ENCODE measurements at regions not wholly inside any gene's neighbourhood (a gene's known extent, or its start where the extent isn't known, plus 50 kb on each side); places are given as distances from the start of the nearest gene placed in this dataset.
"Not testable (repeated sequence)": the region's sequence is repeated elsewhere in the genome, so short reads cannot be mapped to it uniquely, and the experiment has no call there.

DNA sequence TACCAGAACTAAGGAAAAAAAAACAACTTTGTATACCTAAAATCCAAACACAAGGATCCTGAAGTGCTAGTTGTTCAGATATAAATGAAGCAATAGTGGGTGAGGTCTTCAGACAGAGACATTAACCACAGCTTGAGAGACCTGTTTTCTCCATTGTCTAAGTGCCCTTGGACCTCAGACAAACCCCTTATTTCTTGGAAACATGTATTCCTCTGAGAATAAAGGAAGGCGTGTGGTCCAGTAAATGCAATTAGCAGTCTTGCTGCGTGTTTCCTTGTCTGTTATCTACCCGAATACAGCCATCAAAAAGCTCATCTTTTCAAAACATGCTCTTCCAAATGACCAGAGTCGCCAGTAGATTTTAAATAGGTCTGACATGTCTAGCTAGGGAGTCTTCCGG lies 291.1 kb upstream of the NFIA start:
- Histone ChIP-seq H3K27ac (ENCODE audit: extremely low read depth, low read depth, low read length) (no peak overlapping the region), H3K36me3 (ENCODE audit: control insufficient read depth in 2 of 2, insufficient read depth in 1 of 2, low read length in 2 of 2) (no peaks in the 10 kb centered on the region), H3K9me3 (ENCODE audit: control insufficient read depth, insufficient read depth, low read depth, low read length) (no peaks in the 10 kb centered on the region), H3K4me1 (ENCODE audit: control insufficient read depth, insufficient read depth, low read length) (no peaks in the 10 kb centered on the region), H3K4me3 (ENCODE audit: low read depth, low read length) (no peak overlapping the region)
- CTCF ChIA-PET = no interaction called here
- TF ChIP-seq KLF8 (tag by site-specific recombination; IDR thresholded peaks at IDR 0.05) = no peak
- no peak for TF ChIP-seq ZFHX2 (tag by site-specific recombination; conservative IDR thresholded peaks at IDR 0.05)
- TF ChIP-seq ZNF660 (tag by site-specific recombination; IDR thresholded peaks at IDR 0.05) = no peak
- no peak for TF ChIP-seq YY1 (tag by site-specific recombination; IDR thresholded peaks at IDR 0.05)
- TF ChIP-seq ZNF585B (tag by site-specific recombination; IDR thresholded peaks at IDR 0.05) = no peak
- TF ChIP-seq ZBTB17 (tag by site-specific recombination; IDR thresholded peaks at IDR 0.05) = no peak
- TF ChIP-seq ZNF510 (tag by site-specific recombination; IDR thresholded peaks at IDR 0.05; ENCODE audit: insufficient replicate concordance) = no peak
- TF ChIP-seq ZNF132 (tag by site-specific recombination; IDR thresholded peaks at IDR 0.05; ENCODE audit: borderline replicate concordance) = no peak
- TF ChIP-seq ZNF629 (tag by site-specific recombination; IDR thresholded peaks at IDR 0.05) = no peak
- TF ChIP-seq, protein P1, sequence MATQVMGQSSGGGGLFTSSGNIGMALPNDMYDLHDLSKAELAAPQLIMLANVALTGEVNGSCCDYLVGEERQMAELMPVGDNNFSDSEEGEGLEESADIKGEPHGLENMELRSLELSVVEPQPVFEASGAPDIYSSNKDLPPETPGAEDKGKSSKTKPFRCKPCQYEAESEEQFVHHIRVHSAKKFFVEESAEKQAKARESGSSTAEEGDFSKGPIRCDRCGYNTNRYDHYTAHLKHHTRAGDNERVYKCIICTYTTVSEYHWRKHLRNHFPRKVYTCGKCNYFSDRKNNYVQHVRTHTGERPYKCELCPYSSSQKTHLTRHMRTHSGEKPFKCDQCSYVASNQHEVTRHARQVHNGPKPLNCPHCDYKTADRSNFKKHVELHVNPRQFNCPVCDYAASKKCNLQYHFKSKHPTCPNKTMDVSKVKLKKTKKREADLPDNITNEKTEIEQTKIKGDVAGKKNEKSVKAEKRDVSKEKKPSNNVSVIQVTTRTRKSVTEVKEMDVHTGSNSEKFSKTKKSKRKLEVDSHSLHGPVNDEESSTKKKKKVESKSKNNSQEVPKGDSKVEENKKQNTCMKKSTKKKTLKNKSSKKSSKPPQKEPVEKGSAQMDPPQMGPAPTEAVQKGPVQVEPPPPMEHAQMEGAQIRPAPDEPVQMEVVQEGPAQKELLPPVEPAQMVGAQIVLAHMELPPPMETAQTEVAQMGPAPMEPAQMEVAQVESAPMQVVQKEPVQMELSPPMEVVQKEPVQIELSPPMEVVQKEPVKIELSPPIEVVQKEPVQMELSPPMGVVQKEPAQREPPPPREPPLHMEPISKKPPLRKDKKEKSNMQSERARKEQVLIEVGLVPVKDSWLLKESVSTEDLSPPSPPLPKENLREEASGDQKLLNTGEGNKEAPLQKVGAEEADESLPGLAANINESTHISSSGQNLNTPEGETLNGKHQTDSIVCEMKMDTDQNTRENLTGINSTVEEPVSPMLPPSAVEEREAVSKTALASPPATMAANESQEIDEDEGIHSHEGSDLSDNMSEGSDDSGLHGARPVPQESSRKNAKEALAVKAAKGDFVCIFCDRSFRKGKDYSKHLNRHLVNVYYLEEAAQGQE (tag by site-specific recombination; IDR thresholded peaks at IDR 0.05) = no peak
- TF ChIP-seq ZNF658 (tag by site-specific recombination; IDR thresholded peaks at IDR 0.05) = no peak
- TF ChIP-seq ZNF112 (tag by site-specific recombination; IDR thresholded peaks at IDR 0.05) = no peak
- TF ChIP-seq, protein P2, sequence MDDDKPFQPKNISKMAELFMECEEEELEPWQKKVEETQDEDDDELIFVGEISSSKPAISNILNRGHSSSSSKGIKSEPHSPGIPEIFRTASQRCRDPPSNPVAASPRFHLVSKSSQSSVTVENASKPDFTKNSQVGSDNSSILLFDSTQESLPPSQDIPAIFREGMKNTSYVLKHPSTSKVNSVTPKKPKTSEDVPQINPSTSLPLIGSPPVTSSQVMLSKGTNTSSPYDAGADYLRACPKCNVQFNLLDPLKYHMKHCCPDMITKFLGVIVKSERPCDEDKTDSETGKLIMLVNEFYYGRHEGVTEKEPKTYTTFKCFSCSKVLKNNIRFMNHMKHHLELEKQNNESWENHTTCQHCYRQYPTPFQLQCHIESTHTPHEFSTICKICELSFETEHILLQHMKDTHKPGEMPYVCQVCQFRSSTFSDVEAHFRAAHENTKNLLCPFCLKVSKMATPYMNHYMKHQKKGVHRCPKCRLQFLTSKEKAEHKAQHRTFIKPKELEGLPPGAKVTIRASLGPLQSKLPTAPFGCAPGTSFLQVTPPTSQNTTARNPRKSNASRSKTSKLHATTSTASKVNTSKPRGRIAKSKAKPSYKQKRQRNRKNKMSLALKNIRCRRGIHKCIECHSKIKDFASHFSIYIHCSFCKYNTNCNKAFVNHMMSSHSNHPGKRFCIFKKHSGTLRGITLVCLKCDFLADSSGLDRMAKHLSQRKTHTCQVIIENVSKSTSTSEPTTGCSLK (tag by site-specific recombination; IDR thresholded peaks at IDR 0.05) = no peak
- no peak for TF ChIP-seq ZBTB1 (tag by site-specific recombination; IDR thresholded peaks at IDR 0.05)
- no peak for TF ChIP-seq ZNF792 (tag by site-specific recombination; IDR thresholded peaks at IDR 0.05)
- TF ChIP-seq GFI1B (tag by site-specific recombination; IDR thresholded peaks at IDR 0.05) = no peak
- TF ChIP-seq, protein P3, sequence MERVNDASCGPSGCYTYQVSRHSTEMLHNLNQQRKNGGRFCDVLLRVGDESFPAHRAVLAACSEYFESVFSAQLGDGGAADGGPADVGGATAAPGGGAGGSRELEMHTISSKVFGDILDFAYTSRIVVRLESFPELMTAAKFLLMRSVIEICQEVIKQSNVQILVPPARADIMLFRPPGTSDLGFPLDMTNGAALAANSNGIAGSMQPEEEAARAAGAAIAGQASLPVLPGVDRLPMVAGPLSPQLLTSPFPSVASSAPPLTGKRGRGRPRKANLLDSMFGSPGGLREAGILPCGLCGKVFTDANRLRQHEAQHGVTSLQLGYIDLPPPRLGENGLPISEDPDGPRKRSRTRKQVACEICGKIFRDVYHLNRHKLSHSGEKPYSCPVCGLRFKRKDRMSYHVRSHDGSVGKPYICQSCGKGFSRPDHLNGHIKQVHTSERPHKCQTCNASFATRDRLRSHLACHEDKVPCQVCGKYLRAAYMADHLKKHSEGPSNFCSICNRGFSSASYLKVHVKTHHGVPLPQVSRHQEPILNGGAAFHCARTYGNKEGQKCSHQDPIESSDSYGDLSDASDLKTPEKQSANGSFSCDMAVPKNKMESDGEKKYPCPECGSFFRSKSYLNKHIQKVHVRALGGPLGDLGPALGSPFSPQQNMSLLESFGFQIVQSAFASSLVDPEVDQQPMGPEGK (tag by site-specific recombination; IDR thresholded peaks at IDR 0.05) = no peak
- no peak for TF ChIP-seq ZNF501 (tag by site-specific recombination; IDR thresholded peaks at IDR 0.05)
- POLR2A ChIA-PET = no interaction called here

DNA sequence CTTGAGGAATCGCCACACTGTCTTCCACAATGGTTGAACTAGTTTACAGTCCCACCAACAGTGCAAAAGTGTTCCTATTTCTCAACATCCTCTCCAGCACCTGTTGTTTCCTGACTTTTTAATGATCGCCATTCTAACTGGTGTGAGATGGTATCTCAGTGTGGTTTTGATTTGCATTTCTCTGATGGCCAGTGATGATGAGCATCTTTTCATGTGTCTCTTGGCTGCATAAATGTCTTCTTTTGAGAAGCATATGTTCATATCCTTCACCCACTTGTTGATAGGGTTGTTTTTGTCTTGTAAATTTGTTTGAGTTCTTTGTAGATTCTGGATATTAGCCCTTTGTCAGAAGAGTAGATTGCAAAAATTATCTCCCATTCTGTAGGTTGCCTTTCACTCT lies 309.3 kb upstream of the NFIA start:
- TF ChIP-seq SCRT1 (tag by site-specific recombination; IDR thresholded peaks at IDR 0.05; ENCODE audit: borderline replicate concordance) = peak; percentile 68; the same call in 1 of the 2 replicates
- TF ChIP-seq SCRT2 (tag by site-specific recombination; IDR thresholded peaks at IDR 0.05) = peak; percentile 83
- H3K4me3 ChIP-seq (ENCODE audit: low read depth, low read length); H3K27ac ChIP-seq (ENCODE audit: extremely low read depth, low read depth, low read length); H3K4me1 ChIP-seq (ENCODE audit: control insufficient read depth, insufficient read depth, low read length); H3K9me3 ChIP-seq (ENCODE audit: control insufficient read depth, insufficient read depth, low read depth, low read length); POLR2A ChIA-PET; CTCF ChIA-PET; H3K36me3 ChIP-seq (ENCODE audit: control insufficient read depth in 2 of 2, insufficient read depth in 1 of 2, low read length in 2 of 2): not testable (repeated sequence)

All from HEK293 (cell line).